Stimulated activated CD8-positive, alpha-beta memory T cell treated with anti-CD3 and anti-CD28 coated beads, Interleukin-7, amount 100 ng/mL, for 24 hours (primary cell): ENCODE measurements at regions not wholly inside any gene's neighbourhood (a gene's known extent, or its start where the extent isn't known, plus 50 kb on each side); places are given as distances from the start of the nearest gene placed in this dataset.

Source experiments
- DNase-seq: peaks from one replicate; pipeline ENCODE4 v3.0.0-alpha.2; 2020; ENCODE audit warnings: low read depth

DNA sequence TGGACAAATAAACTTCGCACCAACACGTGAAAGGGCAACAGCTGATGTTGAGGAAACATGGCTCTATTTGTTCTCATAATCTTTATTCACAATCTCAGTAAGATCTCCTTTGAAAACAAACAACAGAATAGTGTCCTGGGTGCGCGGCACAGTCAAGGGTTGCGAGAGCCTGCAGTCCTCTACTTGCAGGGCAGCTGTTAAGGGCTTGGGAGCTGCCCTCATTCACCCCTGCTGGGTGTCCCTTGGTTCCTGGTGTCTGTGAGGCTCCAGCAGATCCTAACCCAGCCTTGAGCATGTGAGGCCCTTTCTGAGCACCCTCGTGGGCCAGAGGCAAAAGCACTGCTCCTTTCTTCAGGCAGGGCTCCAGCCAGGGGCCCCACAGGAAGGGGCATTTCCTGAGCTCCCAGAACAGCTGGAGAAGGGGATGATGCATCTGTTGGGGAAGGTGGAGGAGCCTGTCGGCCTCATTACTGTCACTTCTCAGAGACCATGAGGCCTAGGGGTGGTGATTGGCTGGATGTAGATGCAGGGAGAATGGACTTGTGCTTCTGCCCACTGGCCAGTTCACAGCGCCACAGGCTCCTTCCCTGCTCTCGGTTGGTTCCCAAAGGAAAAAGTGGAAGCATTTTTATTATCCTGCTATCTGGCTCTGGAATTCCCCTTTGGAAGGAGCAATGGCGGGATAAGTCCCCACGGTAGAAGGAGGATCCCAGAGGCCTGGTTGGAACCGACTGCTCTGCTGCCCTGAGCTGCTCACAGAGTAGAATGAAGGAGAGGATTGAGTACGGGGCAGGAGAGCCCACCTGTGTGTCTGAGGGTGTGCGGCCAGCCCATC, 51.9 kb upstream of the KLF13 start:
- DNase-seq: no peak

DNA sequence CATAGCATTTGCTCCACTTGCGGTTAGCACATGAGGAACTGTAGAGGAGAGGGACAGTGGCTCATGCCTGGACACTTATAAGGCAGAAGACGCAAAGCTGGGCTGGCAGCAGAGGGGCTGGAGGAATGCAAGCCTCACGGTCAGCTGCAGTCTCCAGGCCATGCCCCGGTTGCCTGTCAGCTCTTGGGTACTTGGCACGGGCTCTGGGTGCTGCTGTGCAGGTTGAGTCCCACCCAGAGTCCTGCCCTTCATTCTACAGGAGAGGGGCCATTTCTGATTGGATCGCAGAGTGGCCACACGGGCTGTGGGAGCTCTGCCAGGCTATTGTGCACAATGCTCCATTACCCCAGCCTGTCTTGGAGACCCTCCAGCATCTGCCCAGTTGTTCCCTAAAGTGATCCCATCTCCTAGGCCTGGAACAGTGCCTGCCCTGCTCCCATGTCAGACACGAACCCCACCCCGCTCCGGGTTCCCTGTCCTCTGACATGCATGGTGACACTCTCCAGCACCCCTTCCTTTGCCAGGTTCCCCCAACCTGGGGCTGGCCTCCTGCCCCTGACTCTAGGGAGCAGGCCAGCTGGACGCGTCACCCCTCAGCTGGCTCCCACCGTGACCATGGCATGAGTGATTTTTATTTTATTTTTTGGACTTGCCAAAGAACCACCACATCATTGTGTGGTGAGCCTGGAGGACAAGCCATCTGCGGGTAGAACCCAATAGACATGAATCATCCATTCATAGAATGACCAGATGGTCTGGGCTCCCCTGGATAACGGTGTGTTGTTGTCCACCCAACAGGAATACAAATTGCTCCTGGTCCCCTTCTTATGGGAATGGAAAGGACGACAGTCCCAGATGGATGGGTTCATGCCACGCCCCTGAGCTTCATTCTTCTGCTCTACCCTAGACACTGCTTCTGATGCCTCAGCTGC, 51.0 kb upstream of the KLF13 start:
- no peak for DNase-seq

DNA sequence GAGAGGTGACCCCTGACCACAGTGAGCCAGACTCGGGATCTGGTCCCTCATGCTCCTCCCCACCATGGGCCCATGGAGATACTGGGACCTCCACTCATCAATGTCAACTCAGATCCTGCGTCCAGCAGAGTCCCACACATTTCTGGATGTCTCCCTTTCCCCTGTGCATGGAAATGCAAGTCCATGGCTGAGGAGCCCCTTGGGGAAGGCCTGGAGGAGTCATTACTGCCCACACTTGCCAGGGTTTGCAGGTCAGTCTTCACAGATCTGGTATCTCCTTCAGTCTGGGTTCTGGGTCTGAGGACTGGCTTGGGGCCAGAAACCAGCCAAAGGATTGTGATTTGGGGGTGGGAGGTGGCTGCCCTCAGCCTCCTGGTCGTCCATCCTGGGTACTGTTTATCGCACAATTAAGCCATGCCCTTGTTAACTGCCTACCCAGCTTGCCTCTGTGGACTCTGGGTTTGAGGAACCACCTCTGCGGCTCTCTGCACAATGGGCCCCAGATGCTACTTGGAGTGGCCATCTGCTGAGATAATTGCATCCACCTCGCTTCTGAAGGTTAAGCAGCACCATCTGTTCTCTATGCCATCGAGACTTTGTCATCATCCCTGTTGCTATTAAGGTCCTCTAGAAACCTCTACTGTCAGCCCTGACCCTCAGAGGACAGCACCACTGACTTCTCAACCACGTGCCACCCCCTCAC, 49.9 kb upstream of the KLF13 start:
- no peak for DNase-seq
